Fibroblast of the aortic adventitia (primary cell): ENCODE measurements at regions not wholly inside any gene's neighbourhood (a gene's known extent, or its start where the extent isn't known, plus 50 kb on each side); places are given as distances from the start of the nearest gene placed in this dataset.
"Not testable (repeated sequence)": the region's sequence is repeated elsewhere in the genome, so short reads cannot be mapped to it uniquely, and the experiment has no call there.

Source experiments
- DNase-seq: peaks from one replicate; pipeline ENCODE4 v3.0.0-alpha.2; 2010; ENCODE audit warnings: low read depth
- H3K4me3 ChIP-seq: 2 replicates; pipeline ENCODE4 v1.5.1; 2011; ENCODE audit warnings: low read depth, mild to moderate bottlenecking, control low read depth, low read length, moderate library complexity
- TF ChIP-seq, protein P1 (sequence below): IDR thresholded peaks from 2 replicates; pipeline ENCODE4 v1.5.1; 2011; ENCODE audit warnings: mild to moderate bottlenecking, low read length, control low read depth, inconsistent platforms; ENCODE audit not compliant: insufficient read depth

DNA sequence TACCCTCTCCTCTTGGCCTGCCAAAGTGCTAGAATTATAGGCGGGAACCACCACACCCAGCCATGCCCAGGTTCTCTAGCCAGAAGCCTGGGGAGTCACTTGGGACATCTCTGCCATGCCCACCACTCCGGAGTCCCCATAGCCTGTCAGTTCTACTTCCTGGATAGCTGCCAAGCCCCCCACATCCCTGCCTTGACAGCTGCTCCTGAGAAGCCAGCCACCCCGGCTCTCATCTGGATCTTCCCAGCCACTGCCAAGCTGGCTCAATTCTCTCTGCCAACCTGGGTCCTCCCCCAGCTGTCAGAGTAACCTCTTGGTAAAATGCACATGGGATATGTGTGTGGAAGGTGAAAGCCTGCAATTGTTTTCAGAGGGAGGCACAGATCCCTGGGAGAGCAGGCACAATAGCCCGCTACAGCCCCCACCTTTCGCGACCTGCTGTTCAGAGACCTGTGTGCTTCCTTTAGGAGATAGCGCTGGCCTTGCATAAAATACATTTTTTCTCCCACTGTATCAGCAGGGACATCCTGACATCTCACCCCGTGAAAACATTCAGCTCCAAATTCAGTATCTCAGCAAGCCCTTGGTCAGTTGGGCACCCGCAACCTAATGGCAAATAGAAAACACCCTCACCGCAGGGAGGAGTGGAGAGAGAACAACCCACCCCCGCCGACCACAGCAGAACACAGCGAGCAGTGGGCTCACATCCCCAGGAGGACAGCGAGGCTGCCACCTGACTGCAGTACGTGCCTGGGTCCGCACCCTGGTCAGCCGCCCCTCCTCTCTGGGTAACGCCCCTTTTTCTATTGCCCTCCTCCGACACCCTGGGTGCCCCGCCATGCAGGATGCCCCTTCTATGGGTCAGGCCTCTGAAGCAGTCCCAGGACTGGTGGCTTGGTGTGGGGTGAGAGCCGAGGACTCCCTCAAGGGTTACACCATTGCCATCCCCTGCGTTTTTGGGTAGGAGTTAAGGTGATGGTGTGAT lies 1342.2 kb downstream of the BRD1 start:
- TF ChIP-seq, protein P1, sequence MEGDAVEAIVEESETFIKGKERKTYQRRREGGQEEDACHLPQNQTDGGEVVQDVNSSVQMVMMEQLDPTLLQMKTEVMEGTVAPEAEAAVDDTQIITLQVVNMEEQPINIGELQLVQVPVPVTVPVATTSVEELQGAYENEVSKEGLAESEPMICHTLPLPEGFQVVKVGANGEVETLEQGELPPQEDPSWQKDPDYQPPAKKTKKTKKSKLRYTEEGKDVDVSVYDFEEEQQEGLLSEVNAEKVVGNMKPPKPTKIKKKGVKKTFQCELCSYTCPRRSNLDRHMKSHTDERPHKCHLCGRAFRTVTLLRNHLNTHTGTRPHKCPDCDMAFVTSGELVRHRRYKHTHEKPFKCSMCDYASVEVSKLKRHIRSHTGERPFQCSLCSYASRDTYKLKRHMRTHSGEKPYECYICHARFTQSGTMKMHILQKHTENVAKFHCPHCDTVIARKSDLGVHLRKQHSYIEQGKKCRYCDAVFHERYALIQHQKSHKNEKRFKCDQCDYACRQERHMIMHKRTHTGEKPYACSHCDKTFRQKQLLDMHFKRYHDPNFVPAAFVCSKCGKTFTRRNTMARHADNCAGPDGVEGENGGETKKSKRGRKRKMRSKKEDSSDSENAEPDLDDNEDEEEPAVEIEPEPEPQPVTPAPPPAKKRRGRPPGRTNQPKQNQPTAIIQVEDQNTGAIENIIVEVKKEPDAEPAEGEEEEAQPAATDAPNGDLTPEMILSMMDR: no peak
- DNase-seq: no peak
- H3K4me3 ChIP-seq: no peak overlapping the region

DNA sequence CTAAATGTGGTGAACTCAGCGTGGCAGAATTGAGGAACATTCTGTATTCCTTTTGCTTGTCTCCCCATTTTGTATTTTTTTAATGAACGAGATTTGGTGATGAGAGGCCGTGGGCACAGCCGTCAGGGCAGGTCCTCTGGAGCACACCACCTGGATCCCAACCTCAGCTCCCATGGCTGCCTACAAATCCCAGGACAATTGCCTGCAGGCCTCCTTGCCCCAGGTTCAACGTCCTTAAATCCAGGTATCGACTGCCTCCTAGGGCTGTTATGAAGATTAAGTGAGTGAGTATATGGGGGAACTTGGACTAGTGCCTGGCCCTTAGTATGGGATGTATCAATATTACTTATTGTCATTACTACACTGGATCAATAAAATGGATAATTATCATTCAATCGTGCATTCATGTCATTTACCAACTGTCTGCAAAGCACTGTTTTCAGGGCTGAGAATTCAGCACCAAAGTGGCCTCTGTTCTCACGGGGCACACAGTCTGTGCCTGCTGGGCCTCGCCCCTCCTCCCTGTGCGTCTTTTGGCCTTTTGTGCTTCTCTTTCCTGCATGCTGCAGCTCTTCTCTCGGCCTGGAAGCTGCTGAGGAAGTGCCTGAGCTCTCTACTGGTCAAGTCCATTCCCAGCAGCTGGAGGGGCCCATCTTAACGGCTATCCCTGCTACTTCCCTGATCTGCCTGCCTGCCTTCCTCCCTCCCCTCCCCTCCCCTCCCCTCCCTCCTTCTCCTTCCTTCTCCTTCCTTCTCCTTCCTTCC lies 1343.7 kb downstream of the BRD1 start:
- DNase-seq: no peak
- TF ChIP-seq, protein P1: no peak
- no peak overlapping the region for H3K4me3 ChIP-seq

DNA sequence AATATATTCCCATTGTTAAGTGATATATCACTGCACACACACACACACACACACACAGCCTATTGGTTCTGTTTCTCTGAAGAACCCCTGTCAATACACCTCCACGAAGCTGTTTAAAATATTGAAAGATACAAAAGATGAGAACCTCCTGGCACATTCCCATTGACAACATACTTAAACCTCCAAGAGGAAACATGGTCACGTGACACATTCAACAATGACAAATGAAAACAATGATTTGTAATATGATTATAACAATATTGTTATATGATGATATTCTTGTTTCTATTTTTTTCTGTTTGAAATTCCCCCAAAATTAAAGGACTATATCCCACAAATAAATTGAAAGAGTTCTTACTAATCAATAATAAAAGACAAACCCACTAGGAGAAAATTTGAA lies 1344.9 kb downstream of the BRD1 start:
- TF ChIP-seq, protein P1: no peak
- H3K4me3 ChIP-seq: no peak overlapping the region
- no peak for DNase-seq

DNA sequence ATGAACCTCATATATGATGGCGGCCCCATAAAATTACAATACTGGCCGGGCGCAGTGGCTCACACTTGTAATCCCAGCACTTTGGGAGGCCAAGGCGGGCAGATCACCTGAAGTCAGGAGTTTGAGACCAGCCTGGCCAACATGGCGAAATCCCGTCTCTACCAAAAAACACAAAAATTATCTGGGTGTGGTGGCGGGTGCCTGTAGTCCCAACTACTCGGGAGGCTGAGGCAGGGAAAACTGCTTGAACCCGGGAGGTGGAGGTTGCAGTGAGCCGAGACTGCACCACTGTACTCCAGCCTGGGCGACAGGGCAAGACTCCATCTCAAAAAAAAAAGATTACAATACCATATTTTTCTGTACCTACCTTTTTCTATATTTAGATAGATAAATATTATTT lies 1345.5 kb downstream of the BRD1 start:
- not testable (repeated sequence) for H3K4me3 ChIP-seq, DNase-seq

DNA sequence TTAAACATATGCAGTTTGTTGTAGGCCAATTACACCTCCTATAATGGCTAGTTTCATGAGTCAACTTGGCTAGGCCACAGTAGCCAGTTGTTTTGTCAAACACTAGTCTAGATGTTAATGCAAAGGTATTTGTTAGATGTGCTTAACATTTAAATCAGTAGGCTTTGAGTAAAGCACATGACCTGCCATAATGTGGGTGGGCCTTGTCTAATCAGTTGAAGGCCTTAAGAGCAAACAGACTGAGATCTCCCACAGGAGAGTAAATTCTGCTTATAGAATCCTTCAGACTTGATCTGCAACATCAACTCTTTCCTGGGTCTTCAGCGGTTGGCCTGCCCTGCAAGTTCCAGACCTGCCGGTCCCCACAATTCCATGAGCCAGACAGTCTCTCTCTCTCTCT lies 1345.9 kb downstream of the BRD1 start:
- DNase-seq: no peak
- TF ChIP-seq, protein P1: no peak
- no peak overlapping the region for H3K4me3 ChIP-seq

DNA sequence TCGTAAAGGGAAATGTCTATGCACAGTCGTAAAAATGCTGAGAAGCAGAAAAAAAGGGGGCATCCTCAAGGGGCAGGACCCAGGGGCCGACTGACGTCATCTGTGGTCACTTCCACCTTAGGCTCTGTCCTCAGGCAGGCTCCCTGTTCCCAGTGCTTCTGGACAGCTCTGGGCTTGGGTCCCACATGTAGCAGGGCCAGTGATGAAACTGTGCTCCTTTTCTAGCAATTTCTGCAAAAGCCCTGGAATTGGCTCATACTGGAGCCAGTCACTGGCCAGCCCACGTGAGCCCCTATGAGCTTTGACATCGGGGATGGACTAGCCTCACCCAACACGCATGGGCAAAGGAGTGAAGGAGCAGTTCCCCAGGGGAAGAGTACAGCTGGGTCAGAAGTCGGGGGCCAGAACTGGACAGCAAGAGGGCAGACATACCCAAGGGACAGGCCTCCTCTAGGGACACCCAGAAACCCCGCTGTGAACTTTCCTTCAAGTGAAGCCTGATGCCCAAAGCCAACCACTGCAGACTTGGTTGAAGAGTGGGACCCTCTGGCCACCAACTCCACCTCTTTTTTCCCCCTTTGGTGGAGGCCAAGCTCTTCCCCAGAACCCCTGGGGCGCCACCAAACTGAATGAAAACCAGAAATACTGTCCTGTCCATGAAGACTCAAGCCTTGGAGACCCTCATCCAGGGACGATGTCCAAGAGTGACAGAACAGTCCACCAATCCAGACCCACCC lies 1349.0 kb downstream of the BRD1 start:
- no peak for DNase-seq
- H3K4me3 ChIP-seq: no peak overlapping the region
- TF ChIP-seq, protein P1: no peak
